CD4-positive, alpha-beta T cell treated with Interleukin-17A for 1 hour (primary cell): ENCODE measurements at regions not wholly inside any gene's neighbourhood (a gene's known extent, or its start where the extent isn't known, plus 50 kb on each side); places are given as distances from the start of the nearest gene placed in this dataset.
"Not testable (repeated sequence)": the region's sequence is repeated elsewhere in the genome, so short reads cannot be mapped to it uniquely, and the experiment has no call there.

Experiments used
- DNase-seq: peaks from one replicate; pipeline ENCODE4 v3.0.0-alpha.2; 2020

GRCh38 chr18:35770376-35771014 lies 189.0 kb downstream of the GALNT1 start:
- DNase-seq: no peak

- DNase-seq: no peak
Observed at GRCh38 chr18:35771172-35771571, 189.6 kb downstream of the GALNT1 start.

GRCh38 chr18:35775887-35776286 lies 194.3 kb downstream of the GALNT1 start:
- no peak for DNase-seq

GRCh38 chr18:35776473-35776872 lies 194.9 kb downstream of the GALNT1 start:
- DNase-seq: no peak

GRCh38 chr18:35777039-35777438 lies 195.4 kb upstream of the RMP24 start:
- no peak for DNase-seq

DNA sequence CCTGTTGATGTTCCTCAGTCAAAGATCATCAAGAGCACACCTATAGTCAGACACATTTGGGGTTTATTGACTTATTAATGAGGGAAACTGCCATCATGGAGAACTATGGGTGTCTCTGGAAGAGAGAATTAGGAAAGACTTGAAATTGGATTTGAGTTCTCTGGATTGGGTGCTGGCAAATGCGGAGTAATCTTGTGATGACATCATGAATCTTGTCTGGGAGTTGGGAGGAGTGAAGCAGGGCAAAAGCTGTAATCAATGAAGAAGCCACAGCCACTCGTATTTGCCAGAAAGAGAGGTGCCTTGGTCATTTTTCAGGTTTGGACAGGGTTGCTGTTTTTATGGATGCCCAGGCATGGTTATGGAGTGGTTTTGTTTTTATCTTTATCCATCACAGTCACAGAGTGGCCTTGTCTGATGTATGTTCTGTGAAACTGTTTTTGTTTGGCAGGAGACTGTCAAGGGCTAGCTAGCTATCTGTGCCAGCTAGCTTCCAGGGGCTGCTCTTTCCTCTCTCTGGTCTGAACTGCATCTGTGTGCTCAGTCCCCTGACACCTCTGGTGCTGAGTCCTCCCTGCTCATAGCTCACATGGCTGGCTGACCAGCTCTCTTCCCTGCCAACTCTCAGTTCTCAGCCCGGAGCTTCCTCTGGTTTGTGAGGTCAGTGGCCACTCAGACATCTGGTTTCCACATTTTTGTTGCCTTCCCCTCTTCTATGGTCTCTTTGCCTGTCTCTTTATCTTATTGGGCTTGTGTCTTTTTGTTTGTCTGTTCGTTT lies 193.4 kb upstream of the RMP24 start:
- DNase-seq: no peak

DNA sequence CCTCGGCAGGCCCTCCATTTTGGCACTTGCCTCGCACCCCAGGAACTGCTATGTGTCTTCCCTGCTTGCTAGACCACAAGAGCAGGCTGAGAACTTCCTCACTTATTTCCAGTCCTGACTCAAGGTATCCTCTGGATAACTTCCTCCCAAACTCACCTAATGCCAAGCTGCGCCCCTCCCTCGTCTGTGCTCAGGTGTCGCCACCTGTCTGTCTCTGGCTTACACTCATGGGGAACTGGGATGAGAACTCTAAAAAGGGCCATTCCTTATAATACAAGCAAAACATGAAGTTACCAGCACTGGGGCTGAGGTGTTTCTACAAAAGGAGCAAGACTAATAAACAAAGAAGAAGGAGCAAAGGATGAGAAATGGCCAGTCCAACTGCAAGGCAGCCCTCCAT lies 191.5 kb upstream of the RMP24 start:
- DNase-seq: no peak

- no peak for DNase-seq
Observed at GRCh38 chr18:35782926-35783325, 189.6 kb upstream of the RMP24 start.

GRCh38 chr18:35786365-35787042 lies 186.0 kb upstream of the RMP24 start:
- DNase-seq: no peak

- DNase-seq: no peak
Observed at GRCh38 chr18:35789543-35789942, 182.9 kb upstream of the RMP24 start.

DNA sequence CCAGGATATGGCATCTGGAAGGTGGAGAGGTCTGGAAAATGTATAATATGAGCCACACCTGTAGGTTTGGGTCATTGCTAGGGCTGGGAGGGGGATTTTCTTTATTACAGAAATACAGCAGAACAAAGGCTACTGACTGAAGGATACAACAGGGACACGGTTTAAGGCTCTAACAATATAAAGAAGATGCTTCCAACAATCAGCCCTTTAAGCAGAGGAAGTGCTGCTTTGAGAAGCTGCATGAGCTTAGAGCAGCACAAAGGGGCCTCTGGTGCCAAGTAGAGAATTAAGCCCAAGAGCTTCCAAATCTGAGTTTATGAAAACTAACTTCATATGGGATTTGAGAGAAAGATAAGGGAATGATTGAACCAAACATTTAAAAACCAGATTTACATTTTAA lies 174.5 kb upstream of the RMP24 start:
- DNase-seq: no peak

GRCh38 chr18:35803551-35803950 lies 168.9 kb upstream of the RMP24 start:
- DNase-seq: no peak

- DNase-seq: no peak
Observed at GRCh38 chr18:35804377-35804776, 168.1 kb upstream of the RMP24 start.

DNA sequence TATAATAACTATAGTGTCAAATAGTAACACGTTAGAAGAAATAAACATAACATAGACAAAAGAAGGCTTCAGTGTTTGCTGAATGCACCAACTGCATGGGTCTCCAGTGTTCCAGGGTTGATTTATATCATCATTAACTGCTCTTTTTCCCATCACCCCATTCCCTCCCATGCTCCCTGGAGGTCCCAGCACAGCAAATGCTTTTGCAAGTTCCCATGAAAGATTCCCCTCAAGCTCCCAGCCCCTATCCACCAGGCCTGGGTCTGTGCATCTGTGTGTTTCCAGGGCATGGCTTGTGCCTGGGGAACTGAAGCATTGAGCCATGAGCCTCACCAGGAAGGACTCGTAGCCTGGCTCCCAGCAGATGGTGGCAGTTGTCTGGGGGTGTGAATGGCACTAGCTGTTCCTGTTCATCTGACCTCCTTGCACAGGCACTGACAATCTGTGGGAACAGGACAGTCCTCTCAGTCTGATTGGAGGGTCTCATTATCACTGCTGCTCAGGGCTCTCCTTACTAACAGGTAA lies 164.6 kb upstream of the RMP24 start:
- no peak for DNase-seq

- no peak for DNase-seq
Observed at GRCh38 chr18:35808796-35809195, 163.7 kb upstream of the RMP24 start.

DNA sequence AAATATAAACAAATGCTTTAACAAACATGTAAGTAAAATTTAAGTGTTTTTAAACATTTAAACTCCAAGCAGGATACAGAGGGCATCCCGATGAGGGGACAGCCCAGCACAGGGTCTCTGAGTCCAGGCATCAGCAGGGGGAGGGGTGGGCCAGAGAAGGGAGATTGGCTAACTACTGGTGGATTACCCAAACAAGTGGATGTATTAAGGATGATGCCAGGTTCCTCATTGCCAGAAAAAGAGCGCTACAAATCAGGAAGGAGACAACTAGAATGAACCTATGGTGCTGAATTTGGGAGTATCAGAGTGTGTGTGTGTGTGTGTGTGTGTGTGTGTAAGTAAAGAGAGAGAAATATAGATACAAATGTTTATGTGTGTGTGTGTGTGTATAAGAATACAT lies 162.0 kb upstream of the RMP24 start:
- DNase-seq: no peak

DNA sequence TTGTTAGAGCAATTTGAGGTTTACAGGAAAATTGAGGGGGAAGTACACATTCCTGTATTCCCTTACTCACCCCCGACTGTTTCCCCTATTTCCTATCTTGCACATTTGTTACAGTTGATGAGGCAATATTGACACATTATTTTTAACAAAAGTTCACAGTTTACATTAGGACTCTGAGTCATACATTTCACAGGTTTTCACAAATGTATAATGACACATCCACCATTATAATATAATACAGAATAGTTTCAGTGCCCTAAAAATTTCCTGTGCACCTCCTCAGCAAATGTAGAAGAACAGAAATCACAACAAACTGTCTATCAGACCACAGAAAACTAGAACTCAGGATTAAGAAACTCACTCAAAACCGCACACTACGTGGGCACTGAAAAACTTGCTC lies 160.6 kb upstream of the RMP24 start:
- DNase-seq: no peak

DNA sequence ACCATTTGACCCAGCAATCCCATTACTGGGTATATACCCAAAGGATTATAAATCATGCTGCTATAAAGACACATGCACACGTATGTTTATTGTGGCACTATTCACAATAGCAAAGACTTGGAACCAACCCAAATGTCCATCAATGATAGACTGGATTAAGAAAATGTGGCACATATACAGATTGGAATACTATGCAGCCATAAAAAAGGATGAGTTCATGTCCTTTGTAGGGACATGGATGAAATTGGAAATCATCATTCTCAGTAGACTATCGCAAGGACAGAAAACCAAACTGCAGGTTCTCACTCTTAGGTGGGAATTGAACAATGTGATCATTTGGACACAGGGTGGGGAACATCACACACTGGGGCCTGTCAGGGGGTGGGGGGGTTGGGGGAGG lies 157.5 kb upstream of the RMP24 start:
- DNase-seq: not testable (repeated sequence)

GRCh38 chr18:35816003-35816402 lies 156.5 kb upstream of the RMP24 start:
- no peak for DNase-seq

GRCh38 chr18:35817604-35818352 lies 154.7 kb upstream of the RMP24 start:
- no peak for DNase-seq

DNA sequence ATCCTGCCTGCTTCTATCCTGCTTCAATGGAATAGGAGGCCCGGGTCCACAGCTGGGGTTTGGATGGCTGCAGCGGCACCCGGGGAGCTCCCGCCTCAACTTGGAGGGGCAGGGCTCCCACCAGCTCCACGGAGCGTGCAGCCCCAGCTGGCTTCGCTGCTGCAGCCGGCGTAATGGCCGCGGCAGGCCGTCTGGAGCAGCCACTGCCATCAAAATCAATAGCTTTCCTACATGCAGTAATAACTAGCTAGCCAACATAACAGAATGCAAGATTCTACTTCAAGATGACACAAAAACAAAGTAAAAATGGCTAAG lies 154.2 kb upstream of the RMP24 start:
- DNase-seq: no peak

GRCh38 chr18:35822413-35822812 lies 150.1 kb upstream of the RMP24 start:
- no peak for DNase-seq

DNA sequence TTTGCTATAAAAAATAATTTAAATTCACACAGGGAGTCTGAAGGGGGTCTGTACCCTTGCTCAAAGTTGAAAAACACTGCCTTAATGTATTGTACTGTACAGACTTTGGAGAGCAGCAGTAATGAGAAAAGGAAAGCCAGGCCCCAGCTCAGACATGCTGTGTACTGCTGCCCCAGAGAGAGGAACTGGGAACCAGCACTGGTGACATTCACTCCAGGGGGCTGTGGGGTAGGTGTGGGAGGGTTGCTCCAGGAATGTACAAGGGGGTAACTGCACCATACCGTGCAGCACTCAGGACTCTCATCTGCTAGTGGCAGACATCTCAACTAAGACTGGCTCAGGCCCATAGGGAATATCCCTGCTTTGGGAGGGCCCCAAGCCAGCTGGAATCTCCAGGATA lies 146.0 kb upstream of the RMP24 start:
- no peak for DNase-seq
